Cardiac muscle cell (in vitro differentiated cells and primary cell): ENCODE measurements at regions not wholly inside any gene's neighbourhood (a gene's known extent, or its start where the extent isn't known, plus 50 kb on each side); places are given as distances from the start of the nearest gene placed in this dataset.

ENCODE experiments used
- DNase-seq, 2 donors: peaks; one replicate each; pipeline versions ENCODE4 v3.0.0 to v3.0.0-alpha.2; 2010 to 2017; ENCODE audit warnings: low read depth in 1 of 2, low spot score in 1 of 2
- H3K27ac ChIP-seq: fragments of 200-600 bp; sonication (generic); 2 replicates; pipeline ENCODE4 v1.5.1; 2016
- H3K27me3 ChIP-seq: fragments of 200-600 bp; sonication (generic); 2 replicates; pipeline ENCODE4 v1.6.0; 2016; ENCODE audit warnings: control low read depth
- H3K36me3 ChIP-seq: fragments of 200-600 bp; sonication (generic); 2 replicates; pipeline ENCODE4 v1.5.1; 2016; ENCODE audit warnings: control low read depth
- H3K4me1 ChIP-seq: fragments of 200-600 bp; sonication (generic); 2 replicates; pipeline ENCODE4 v1.8.1; 2017; ENCODE audit warnings: low read depth, mild to moderate bottlenecking, mixed run types
- H3K4me3 ChIP-seq: fragments of 200-600 bp; sonication (generic); 2 replicates; pipeline ENCODE4 v1.5.1; 2016; ENCODE audit warnings: mild to moderate bottlenecking
- H3K9me3 ChIP-seq: fragments of 200-600 bp; sonication (generic); 2 replicates; pipeline ENCODE4 v1.5.1; 2017; ENCODE audit warnings: low read depth, mild to moderate bottlenecking, control low read depth
- CTCF ChIP-seq: IDR thresholded peaks from 2 replicates; pipeline ENCODE4 v1.5.1; 2012; ENCODE audit warnings: low read depth, mild to moderate bottlenecking, low read length

- Histone ChIP-seq H3K4me1 (peaks cover 2% of the 10 kb centered on the region), H3K9me3 (no peaks in the 10 kb centered on the region), H3K4me3 (no peak overlapping the region), H3K27ac (no peak overlapping the region), H3K36me3 (no peaks in the 10 kb centered on the region), H3K27me3 (peaks cover 27% of the 10 kb centered on the region)
- TF ChIP-seq CTCF: no peak
- no peak for DNase-seq
Observed at GRCh38 chr15:93278783-93279182, 189.8 kb upstream of the RGMA start.

- DNase-seq: no peak
- H3K4me3 ChIP-seq: no peak overlapping the region
- H3K36me3 ChIP-seq: no peaks in the 10 kb centered on the region
- H3K9me3 ChIP-seq: no peaks in the 10 kb centered on the region
- TF ChIP-seq CTCF: no peak
- H3K27me3 ChIP-seq: peaks cover 20% of the 10 kb centered on the region
- no peak overlapping the region for H3K27ac ChIP-seq
- peaks cover 2% of the 10 kb centered on the region for H3K4me1 ChIP-seq
Observed at GRCh38 chr15:93278006-93278405, 189.0 kb upstream of the RGMA start.

GRCh38 chr15:93274257-93274656, 185.2 kb upstream of the RGMA start:
- Histone ChIP-seq H3K27ac (no peak overlapping the region), H3K27me3 (no peaks in the 10 kb centered on the region), H3K4me3 (no peak overlapping the region), H3K36me3 (no peaks in the 10 kb centered on the region), H3K9me3 (no peaks in the 10 kb centered on the region), H3K4me1 (no peaks in the 10 kb centered on the region)
- DNase-seq: no peak
- TF ChIP-seq CTCF: no peak

- TF ChIP-seq CTCF: no peak
- Histone ChIP-seq H3K27me3 (no peaks in the 10 kb centered on the region), H3K4me3 (no peak overlapping the region), H3K4me1 (no peaks in the 10 kb centered on the region), H3K36me3 (no peaks in the 10 kb centered on the region), H3K27ac (no peak overlapping the region), H3K9me3 (no peaks in the 10 kb centered on the region)
- DNase-seq: no peak
Observed at GRCh38 chr15:93271871-93272270, 182.9 kb upstream of the RGMA start.

GRCh38 chr15:93270937-93271467, 182.0 kb upstream of the RGMA start:
- H3K27ac ChIP-seq: no peak overlapping the region
- no peaks in the 10 kb centered on the region for H3K9me3 ChIP-seq
- no peaks in the 10 kb centered on the region for H3K27me3 ChIP-seq
- no peak for DNase-seq
- no peaks in the 10 kb centered on the region for H3K4me1 ChIP-seq
- no peak overlapping the region for H3K4me3 ChIP-seq
- H3K36me3 ChIP-seq: no peaks in the 10 kb centered on the region
- no peak for TF ChIP-seq CTCF

- no peak overlapping the region for H3K4me3 ChIP-seq
- H3K9me3 ChIP-seq: no peaks in the 10 kb centered on the region
- DNase-seq: no peak
- H3K27me3 ChIP-seq: no peaks in the 10 kb centered on the region
- H3K27ac ChIP-seq: no peak overlapping the region
- H3K36me3 ChIP-seq: no peaks in the 10 kb centered on the region
- no peak for TF ChIP-seq CTCF
- no peaks in the 10 kb centered on the region for H3K4me1 ChIP-seq
Observed at GRCh38 chr15:93268066-93268465, 179.1 kb upstream of the RGMA start.
